ENCODE measurements at regions not wholly inside any gene's neighbourhood (a gene's known extent, or its start where the extent isn't known, plus 50 kb on each side); places are given as distances from the start of the nearest gene placed in this dataset.

GRCh38 chr16:79505344-79505743 lies 95.2 kb downstream of the MAF start:
- peaks cover 3% of the 10 kb centered on the region; the same call in 1 of the 2 replicates for H3K9me3 Mint-ChIP-seq
- ATAC-seq (no peak), DNase-seq (ENCODE audit: low spot score) (no peak)
- TF ChIP-seq SMAD3 (CRISPR knock-in tag; IDR thresholded peaks at IDR 0.05; ENCODE audit: borderline replicate concordance) = no peak
- no peak overlapping the region for H3K27ac Mint-ChIP-seq
- POLR2A ChIA-PET = no interaction called here
- no peak overlapping the region for H3K4me3 Mint-ChIP-seq
- no peaks in the 10 kb centered on the region for H3K27me3 Mint-ChIP-seq (ENCODE audit: low read depth)
- peaks cover 7% of the 10 kb centered on the region; the same call in 1 of the 2 replicates for H3K4me1 Mint-ChIP-seq
- no peaks in the 10 kb centered on the region for H3K36me3 Mint-ChIP-seq
- CTCF ChIA-PET = no interaction called here

GRCh38 chr16:79503511-79503910 lies 97.0 kb downstream of the MAF start:
- peaks cover 10% of the 10 kb centered on the region for H3K9me3 Mint-ChIP-seq
- H3K27ac Mint-ChIP-seq = no peak overlapping the region
- ATAC-seq (no peak), DNase-seq (ENCODE audit: low spot score) (no peak)
- POLR2A ChIA-PET = no interaction called here
- H3K4me1 Mint-ChIP-seq = 0 out of 2 replicates have a peak, but pooled peaks cover 4% of the 10 kb centered on the region
- no peaks in the 10 kb centered on the region for H3K27me3 Mint-ChIP-seq (ENCODE audit: low read depth)
- H3K36me3 Mint-ChIP-seq = no peaks in the 10 kb centered on the region
- TF ChIP-seq E2F1 (CRISPR knock-in tag; IDR thresholded peaks at IDR 0.05) = no peak
- H3K4me3 Mint-ChIP-seq = no peak overlapping the region
- CTCF ChIA-PET = no interaction called here

GRCh38 chr16:79501446-79501845 lies 99.1 kb downstream of the MAF start:
- ATAC-seq (no peak), DNase-seq (ENCODE audit: low spot score) (no peak)
- H3K36me3 Mint-ChIP-seq = no peaks in the 10 kb centered on the region
- ChIA-PET POLR2A (no interaction called here), CTCF (no interaction called here)
- peaks cover 11% of the 10 kb centered on the region for H3K9me3 Mint-ChIP-seq
- H3K4me1 Mint-ChIP-seq = 0 out of 2 replicates have a peak, but pooled peaks cover 4% of the 10 kb centered on the region
- no peak overlapping the region for H3K4me3 Mint-ChIP-seq
- H3K27me3 Mint-ChIP-seq (ENCODE audit: low read depth) = no peaks in the 10 kb centered on the region
- no peak for TF ChIP-seq USF1 (CRISPR knock-in tag; IDR thresholded peaks at IDR 0.05)
- no peak for TF ChIP-seq MLX (CRISPR knock-in tag; IDR thresholded peaks at IDR 0.05)
- TF ChIP-seq KAT7 (CRISPR knock-in tag; IDR thresholded peaks at IDR 0.05; ENCODE audit: borderline replicate concordance) = no peak
- TF ChIP-seq EMX1 (CRISPR knock-in tag; IDR thresholded peaks at IDR 0.05) = no peak
- TF ChIP-seq CDX4 (CRISPR knock-in tag; IDR thresholded peaks at IDR 0.05; ENCODE audit: borderline replicate concordance) = no peak
- TF ChIP-seq ZNF396 (CRISPR knock-in tag; IDR thresholded peaks at IDR 0.05; ENCODE audit: borderline replicate concordance) = no peak
- no peak for TF ChIP-seq ZSCAN18 (CRISPR knock-in tag; IDR thresholded peaks at IDR 0.05)
- no peak for TF ChIP-seq ATF1 (CRISPR knock-in tag; IDR thresholded peaks at IDR 0.05)
- no peak overlapping the region for H3K27ac Mint-ChIP-seq

GRCh38 chr16:79500866-79501265 lies 99.7 kb downstream of the MAF start:
- H3K27ac Mint-ChIP-seq = no peak overlapping the region
- ATAC-seq = no peak
- POLR2A ChIA-PET = no interaction called here
- TF ChIP-seq ZNF671 (CRISPR knock-in tag; IDR thresholded peaks at IDR 0.05) = no peak
- TF ChIP-seq ZNF281 (CRISPR knock-in tag; IDR thresholded peaks at IDR 0.05) = no peak
- no peak for TF ChIP-seq ZNF232 (CRISPR knock-in tag; IDR thresholded peaks at IDR 0.05)
- no peak for TF ChIP-seq ZBTB21 (CRISPR knock-in tag; IDR thresholded peaks at IDR 0.05; ENCODE audit: borderline replicate concordance)
- TF ChIP-seq FOXK1 (CRISPR knock-in tag; IDR thresholded peaks at IDR 0.05) = no peak
- TF ChIP-seq ZNF121 (CRISPR knock-in tag; IDR thresholded peaks at IDR 0.05) = no peak
- no peak for TF ChIP-seq NR2C2 (CRISPR knock-in tag; IDR thresholded peaks at IDR 0.05)
- TF ChIP-seq ZNF263 (CRISPR knock-in tag; IDR thresholded peaks at IDR 0.05; ENCODE audit: low read depth) = no peak
- no peak for TF ChIP-seq SMAD3 (CRISPR knock-in tag; IDR thresholded peaks at IDR 0.05; ENCODE audit: borderline replicate concordance)
- no peak for TF ChIP-seq SMAD4 (CRISPR knock-in tag; IDR thresholded peaks at IDR 0.05)
- TF ChIP-seq TP53 (CRISPR knock-in tag; IDR thresholded peaks at IDR 0.05) = no peak
- TF ChIP-seq ATF3 (CRISPR knock-in tag; conservative IDR thresholded peaks at IDR 0.05) = no peak
- no peak for TF ChIP-seq ZNF219 (CRISPR knock-in tag; IDR thresholded peaks at IDR 0.05; ENCODE audit: borderline replicate concordance)

More at GRCh38 chr16:79500866-79501265, 99.7 kb downstream of the MAF start:
- CTCF ChIA-PET = no interaction called here
- no peak overlapping the region for H3K4me3 Mint-ChIP-seq
- H3K4me1 Mint-ChIP-seq = 0 out of 2 replicates have a peak, but pooled peaks cover 4% of the 10 kb centered on the region
- H3K9me3 Mint-ChIP-seq = peaks cover 17% of the 10 kb centered on the region
- no peaks in the 10 kb centered on the region for H3K27me3 Mint-ChIP-seq (ENCODE audit: low read depth)
- 0 out of 2 replicates have a peak, but pooled peaks cover 2% of the 10 kb centered on the region for H3K36me3 Mint-ChIP-seq
- DNase-seq (ENCODE audit: low spot score) = no peak
